Activated naive CD4-positive, alpha-beta T cell treated with anti-CD3 and anti-CD28 coated beads for 36 hours (primary cell): ENCODE measurements at regions not wholly inside any gene's neighbourhood (a gene's known extent, or its start where the extent isn't known, plus 50 kb on each side); places are given as distances from the start of the nearest gene placed in this dataset.
A peak's percentile ranks its signal among the peaks of the same experiment; 100 is the strongest.
"Not testable (repeated sequence)": the region's sequence is repeated elsewhere in the genome, so short reads cannot be mapped to it uniquely, and the experiment has no call there.

Source experiments
- CTCF ChIA-PET: fragments of 350-600 bp; sonication (Branson Sonifier 250); formaldehyde crosslinking; loops from one replicate; lab custom pipeline; 2021; ENCODE audit warnings: antibody characterized with exemption; lab: Charles Lee
- DNase-seq: peaks from one replicate; pipeline ENCODE4 v3.0.0-alpha.2; 2020
- H3K27ac Mint-ChIP-seq: one replicate; pipeline ENCODE4 v1.8.0; 2021; ENCODE audit warnings: mild to moderate bottlenecking, mixed read lengths
- H3K27me3 Mint-ChIP-seq: one replicate; pipeline ENCODE4 v1.8.0; 2021; ENCODE audit warnings: low read depth, mixed read lengths
- H3K36me3 Mint-ChIP-seq: one replicate; pipeline ENCODE4 v1.8.0; 2021; ENCODE audit warnings: low read depth, mixed read lengths
- H3K4me1 Mint-ChIP-seq: one replicate; pipeline ENCODE4 v1.8.0; 2021; ENCODE audit warnings: low read depth, mixed read lengths
- H3K4me3 Mint-ChIP-seq: one replicate; pipeline ENCODE4 v1.8.0; 2021; ENCODE audit warnings: mild to moderate bottlenecking, moderate library complexity, mixed read lengths
- H3K9me3 Mint-ChIP-seq: one replicate; pipeline ENCODE4 v1.8.0; 2021; ENCODE audit warnings: mixed read lengths
- intact Hi-C: fragments of 100-400 bp; cut with micrococcal nuclease; formaldehyde crosslinking; loops from one replicate; pipeline ENCODE4 v1.15.1; 2023

- Mint-ChIP-seq H3K4me1 (peaks cover 27% of the 10 kb centered on the region), H3K27ac (no peak overlapping the region), H3K9me3 (no peaks in the 10 kb centered on the region), H3K4me3 (no peak overlapping the region), H3K27me3 (no peaks in the 10 kb centered on the region), H3K36me3 (no peaks in the 10 kb centered on the region)
- CTCF ChIA-PET: interaction anchor here (1.2 to 4.6 kb wide), 4 partner anchors 8 to 142 kb away, joined by 4 to 37 read pairs (median 8); no protein-coding TSS in a partner anchor
- intact Hi-C loops: no loop called here
- DNase-seq: no peak
Measured at GRCh38 chr7:142668495-142668894, 80.8 kb upstream of the PRSS1 start.

- no peak overlapping the region for H3K27ac Mint-ChIP-seq
- peaks cover 2% of the 10 kb centered on the region for H3K4me1 Mint-ChIP-seq
- CTCF ChIA-PET: interaction anchor here (0.8 kb wide), 1 partner anchor 22 kb away, joined by 3 read pairs; no protein-coding TSS in a partner anchor
- intact Hi-C loops: no loop called here
- no peaks in the 10 kb centered on the region for H3K9me3 Mint-ChIP-seq
- no peak for DNase-seq
- H3K27me3 Mint-ChIP-seq: no peaks in the 10 kb centered on the region
- H3K36me3 Mint-ChIP-seq: no peaks in the 10 kb centered on the region
- no peak overlapping the region for H3K4me3 Mint-ChIP-seq
Measured at GRCh38 chr7:142657376-142657775, 91.9 kb upstream of the PRSS1 start.

- Mint-ChIP-seq H3K9me3 (no peaks in the 10 kb centered on the region), H3K4me3 (no peak overlapping the region), H3K27ac (peak overlapping the region; percentile 5), H3K36me3 (no peaks in the 10 kb centered on the region), H3K4me1 (peaks cover 11% of the 10 kb centered on the region), H3K27me3 (no peaks in the 10 kb centered on the region)
- intact Hi-C loops: no loop called here
- CTCF ChIA-PET: no interaction called here
- DNase-seq: no peak
Measured at GRCh38 chr7:142654398-142654797, 94.9 kb upstream of the PRSS1 start.

- intact Hi-C loops: no loop called here
- H3K36me3 Mint-ChIP-seq: no peaks in the 10 kb centered on the region
- peak overlapping the region; percentile 46 for H3K27ac Mint-ChIP-seq
- no peak for DNase-seq
- H3K4me1 Mint-ChIP-seq: peaks cover 22% of the 10 kb centered on the region
- H3K27me3 Mint-ChIP-seq: peaks cover 3% of the 10 kb centered on the region
- CTCF ChIA-PET: no interaction called here
- H3K4me3 Mint-ChIP-seq: peak overlapping the region; percentile 21
- no peaks in the 10 kb centered on the region for H3K9me3 Mint-ChIP-seq
Measured at GRCh38 chr7:142647749-142648148, 101.5 kb upstream of the PRSS1 start.

GRCh38 chr7:142646386-142647140 lies 102.7 kb upstream of the PRSS1 start:
- no peak for DNase-seq
- peak overlapping the region; percentile 74 for H3K27ac Mint-ChIP-seq
- H3K36me3 Mint-ChIP-seq: no peaks in the 10 kb centered on the region
- peaks cover 25% of the 10 kb centered on the region for H3K4me1 Mint-ChIP-seq
- H3K27me3 Mint-ChIP-seq: peaks cover 3% of the 10 kb centered on the region
- peak overlapping the region; percentile 66 for H3K4me3 Mint-ChIP-seq
- CTCF ChIA-PET: interaction anchor here (1.4 kb wide), 1 partner anchor 165 kb away, joined by 3 read pairs; no protein-coding TSS in a partner anchor
- intact Hi-C loops: no loop called here
- H3K9me3 Mint-ChIP-seq: no peaks in the 10 kb centered on the region

- intact Hi-C loops: no loop called here
- Mint-ChIP-seq H3K4me1 (peaks cover 20% of the 10 kb centered on the region), H3K27ac (peak overlapping the region; percentile 74), H3K36me3 (no peaks in the 10 kb centered on the region), H3K9me3 (no peaks in the 10 kb centered on the region), H3K27me3 (peaks cover 3% of the 10 kb centered on the region), H3K4me3 (peak overlapping the region; percentile 66)
- no peak for DNase-seq
- CTCF ChIA-PET: interaction anchor here (1.4 to 1.5 kb wide), 2 partner anchors 11 to 165 kb away, joined by 3 to 5 read pairs; no protein-coding TSS in a partner anchor
Measured at GRCh38 chr7:142645777-142646176, 103.5 kb upstream of the PRSS1 start.

GRCh38 chr7:142642316-142642715 lies 107.0 kb upstream of the PRSS1 start:
- Mint-ChIP-seq H3K4me3 (no peak overlapping the region), H3K27ac (peak overlapping the region; percentile 80), H3K36me3 (no peaks in the 10 kb centered on the region), H3K9me3 (no peaks in the 10 kb centered on the region), H3K4me1 (peaks cover 21% of the 10 kb centered on the region), H3K27me3 (peaks cover 3% of the 10 kb centered on the region)
- no peak for DNase-seq
- intact Hi-C loops: no loop called here
- CTCF ChIA-PET: interaction anchor here (0.9 to 1.4 kb wide), 2 partner anchors 141 to 166 kb away, joined by 3 to 5 read pairs; no protein-coding TSS in a partner anchor

- H3K36me3 Mint-ChIP-seq, H3K9me3 Mint-ChIP-seq, H3K27ac Mint-ChIP-seq, H3K4me3 Mint-ChIP-seq, DNase-seq, intact Hi-C loops, H3K27me3 Mint-ChIP-seq, CTCF ChIA-PET: not testable (repeated sequence)
- peaks cover 21% of the 10 kb centered on the region for H3K4me1 Mint-ChIP-seq
Measured at GRCh38 chr7:142641252-142641651, 108.0 kb upstream of the PRSS1 start.

GRCh38 chr7:142638581-142638980 lies 110.7 kb upstream of the PRSS1 start:
- CTCF ChIA-PET: interaction anchor here (4.4 kb wide), 1 partner anchor 144 kb away, joined by 35 read pairs; no protein-coding TSS in a partner anchor
- no peaks in the 10 kb centered on the region for H3K9me3 Mint-ChIP-seq
- H3K4me1 Mint-ChIP-seq: peaks cover 16% of the 10 kb centered on the region
- peak overlapping the region; percentile 24 for H3K4me3 Mint-ChIP-seq
- no peak for DNase-seq
- peaks cover 3% of the 10 kb centered on the region for H3K27me3 Mint-ChIP-seq
- intact Hi-C loops: no loop called here
- no peaks in the 10 kb centered on the region for H3K36me3 Mint-ChIP-seq
- H3K27ac Mint-ChIP-seq: peak overlapping the region; percentile 41

GRCh38 chr7:142637240-142637639 lies 112.0 kb upstream of the PRSS1 start:
- peak overlapping the region; percentile 92 for H3K4me3 Mint-ChIP-seq
- no peaks in the 10 kb centered on the region for H3K27me3 Mint-ChIP-seq
- CTCF ChIA-PET: interaction anchor here (0.7 to 4.4 kb wide), 11 partner anchors 33 to 198 kb away, joined by 3 to 35 read pairs (median 5); no protein-coding TSS in a partner anchor
- no peaks in the 10 kb centered on the region for H3K36me3 Mint-ChIP-seq
- no peak for DNase-seq
- no peaks in the 10 kb centered on the region for H3K9me3 Mint-ChIP-seq
- H3K27ac Mint-ChIP-seq: peak overlapping the region; percentile 99
- H3K4me1 Mint-ChIP-seq: peaks cover 18% of the 10 kb centered on the region
- intact Hi-C loops: loop anchor here (2.0 kb wide), 1 partner anchor 102 kb away; no protein-coding TSS in a partner anchor

- H3K4me3 Mint-ChIP-seq: peak overlapping the region; percentile 92
- H3K9me3 Mint-ChIP-seq: no peaks in the 10 kb centered on the region
- H3K36me3 Mint-ChIP-seq: no peaks in the 10 kb centered on the region
- intact Hi-C loops: loop anchor here (1.0 to 2.0 kb wide), 4 partner anchors 75 to 173 kb away; no protein-coding TSS in a partner anchor
- H3K27ac Mint-ChIP-seq: peak overlapping the region; percentile 99
- no peaks in the 10 kb centered on the region for H3K27me3 Mint-ChIP-seq
- H3K4me1 Mint-ChIP-seq: peaks cover 19% of the 10 kb centered on the region
- peak; percentile 69 for DNase-seq
- CTCF ChIA-PET: interaction anchor here (0.7 to 4.4 kb wide), 11 partner anchors 33 to 199 kb away, joined by 3 to 35 read pairs (median 5); no protein-coding TSS in a partner anchor
Measured at GRCh38 chr7:142636751-142637150, 112.5 kb upstream of the PRSS1 start.

GRCh38 chr7:142636107-142636506 lies 113.2 kb upstream of the PRSS1 start:
- not testable (repeated sequence) for DNase-seq, H3K9me3 Mint-ChIP-seq, H3K36me3 Mint-ChIP-seq, H3K27me3 Mint-ChIP-seq
- Mint-ChIP-seq H3K27ac (peak overlapping the region; percentile 87), H3K4me3 (peak overlapping the region; percentile 52), H3K4me1 (peaks cover 17% of the 10 kb centered on the region)
- CTCF ChIA-PET: interaction anchor here (1.1 to 4.4 kb wide), 6 partner anchors 21 to 199 kb away, joined by 3 to 35 read pairs (median 6); no protein-coding TSS in a partner anchor
- intact Hi-C loops: loop anchor here (1.0 to 2.0 kb wide), 4 partner anchors 75 to 173 kb away; no protein-coding TSS in a partner anchor
